Gastrocnemius medialis (tissue), 4 donors: ENCODE measurements at regions not wholly inside any gene's neighbourhood (a gene's known extent, or its start where the extent isn't known, plus 50 kb on each side); places are given as distances from the start of the nearest gene placed in this dataset.

Source experiments
- POLR2A ChIP-seq, 2 donors: fragments of 450-650 bp; IDR thresholded peaks; one replicate each; pipeline ENCODE4 v1.6.1; 2017; ENCODE audit warnings: antibody characterized with exemption in 2 of 2, mild to moderate bottlenecking in 2 of 2, moderate library complexity in 2 of 2
- TF ChIP-seq, protein P1 (sequence below), 5 experiments: fragments of 450-650 bp in 3 of 5; fragments of 200-600 bp in 2 of 5; sonication (generic) in 2 of 5; IDR thresholded peaks in 4 of 5; conservative IDR thresholded peaks in 1 of 5; 1 replicate in 4 of 5; 2 replicates in 1 of 5; pipeline ENCODE4 v1.5.1; 2016 to 2019; ENCODE audit warnings: antibody characterized with exemption in 5 of 5, mild to moderate bottlenecking in 3 of 5, moderate library complexity in 3 of 5

DNA sequence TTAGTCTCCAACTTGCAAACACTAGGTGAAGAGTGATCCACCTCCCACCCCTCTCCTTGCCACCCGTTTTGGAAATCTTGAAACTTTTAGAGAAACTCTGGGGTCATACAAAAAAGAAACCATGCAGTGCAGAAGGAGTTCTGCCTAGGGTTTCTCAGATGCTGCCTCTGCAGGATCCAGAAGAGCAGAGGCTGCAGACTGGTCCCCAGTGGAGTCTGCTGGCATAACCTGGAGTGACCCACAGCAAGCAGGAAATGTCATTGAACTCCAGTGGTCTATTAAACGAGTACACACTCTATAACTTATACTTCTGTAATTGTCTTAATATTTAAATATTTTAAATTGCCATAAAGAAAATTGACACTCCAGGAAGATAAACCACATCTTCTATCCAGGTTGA is 280.7 kb upstream of the NT5E start:
- TF ChIP-seq, protein P1, sequence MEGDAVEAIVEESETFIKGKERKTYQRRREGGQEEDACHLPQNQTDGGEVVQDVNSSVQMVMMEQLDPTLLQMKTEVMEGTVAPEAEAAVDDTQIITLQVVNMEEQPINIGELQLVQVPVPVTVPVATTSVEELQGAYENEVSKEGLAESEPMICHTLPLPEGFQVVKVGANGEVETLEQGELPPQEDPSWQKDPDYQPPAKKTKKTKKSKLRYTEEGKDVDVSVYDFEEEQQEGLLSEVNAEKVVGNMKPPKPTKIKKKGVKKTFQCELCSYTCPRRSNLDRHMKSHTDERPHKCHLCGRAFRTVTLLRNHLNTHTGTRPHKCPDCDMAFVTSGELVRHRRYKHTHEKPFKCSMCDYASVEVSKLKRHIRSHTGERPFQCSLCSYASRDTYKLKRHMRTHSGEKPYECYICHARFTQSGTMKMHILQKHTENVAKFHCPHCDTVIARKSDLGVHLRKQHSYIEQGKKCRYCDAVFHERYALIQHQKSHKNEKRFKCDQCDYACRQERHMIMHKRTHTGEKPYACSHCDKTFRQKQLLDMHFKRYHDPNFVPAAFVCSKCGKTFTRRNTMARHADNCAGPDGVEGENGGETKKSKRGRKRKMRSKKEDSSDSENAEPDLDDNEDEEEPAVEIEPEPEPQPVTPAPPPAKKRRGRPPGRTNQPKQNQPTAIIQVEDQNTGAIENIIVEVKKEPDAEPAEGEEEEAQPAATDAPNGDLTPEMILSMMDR (IDR thresholded peaks at IDR 0.05 in 4 of 5, conservative IDR thresholded peaks at IDR 0.05 in 1 of 5) = no peak
- TF ChIP-seq POLR2A (IDR thresholded peaks at IDR 0.05) = no peak
